ENCODE measurements at regions not wholly inside any gene's neighbourhood (a gene's known extent, or its start where the extent isn't known, plus 50 kb on each side); places are given as distances from the start of the nearest gene placed in this dataset.

DNA sequence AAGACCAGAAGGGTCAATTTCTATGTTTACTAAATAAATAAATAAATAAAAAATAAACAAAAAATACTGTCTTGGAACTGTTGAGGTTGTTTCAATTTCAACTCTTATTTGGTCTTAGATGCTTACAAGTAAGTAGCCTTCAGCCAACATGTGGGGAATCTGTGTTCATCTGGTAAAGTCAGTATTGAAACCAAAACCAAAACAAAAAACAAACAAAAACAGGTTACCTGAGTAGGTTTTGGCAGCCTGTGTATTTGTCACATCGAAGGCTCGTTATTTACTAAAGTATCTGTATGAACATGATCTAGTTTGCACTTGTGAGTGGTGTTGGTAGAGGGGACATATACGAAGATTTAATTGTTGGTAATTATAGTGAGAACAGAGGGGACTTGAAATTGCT lies 471.5 kb downstream of the SLITRK5 start:
- TF ChIP-seq, protein P1, sequence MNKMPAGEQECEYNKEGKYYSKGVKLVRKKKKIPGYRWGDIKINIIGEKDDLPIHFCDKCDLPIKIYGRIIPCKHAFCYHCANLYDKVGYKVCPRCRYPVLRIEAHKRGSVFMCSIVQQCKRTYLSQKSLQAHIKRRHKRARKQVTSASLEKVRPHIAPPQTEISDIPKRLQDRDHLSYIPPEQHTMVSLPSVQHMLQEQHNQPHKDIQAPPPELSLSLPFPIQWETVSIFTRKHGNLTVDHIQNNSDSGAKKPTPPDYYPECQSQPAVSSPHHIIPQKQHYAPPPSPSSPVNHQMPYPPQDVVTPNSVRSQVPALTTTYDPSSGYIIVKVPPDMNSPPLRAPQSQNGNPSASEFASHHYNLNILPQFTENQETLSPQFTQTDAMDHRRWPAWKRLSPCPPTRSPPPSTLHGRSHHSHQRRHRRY (tag by site-specific recombination; IDR thresholded peaks at IDR 0.05) = no peak
- TF ChIP-seq, protein P2, sequence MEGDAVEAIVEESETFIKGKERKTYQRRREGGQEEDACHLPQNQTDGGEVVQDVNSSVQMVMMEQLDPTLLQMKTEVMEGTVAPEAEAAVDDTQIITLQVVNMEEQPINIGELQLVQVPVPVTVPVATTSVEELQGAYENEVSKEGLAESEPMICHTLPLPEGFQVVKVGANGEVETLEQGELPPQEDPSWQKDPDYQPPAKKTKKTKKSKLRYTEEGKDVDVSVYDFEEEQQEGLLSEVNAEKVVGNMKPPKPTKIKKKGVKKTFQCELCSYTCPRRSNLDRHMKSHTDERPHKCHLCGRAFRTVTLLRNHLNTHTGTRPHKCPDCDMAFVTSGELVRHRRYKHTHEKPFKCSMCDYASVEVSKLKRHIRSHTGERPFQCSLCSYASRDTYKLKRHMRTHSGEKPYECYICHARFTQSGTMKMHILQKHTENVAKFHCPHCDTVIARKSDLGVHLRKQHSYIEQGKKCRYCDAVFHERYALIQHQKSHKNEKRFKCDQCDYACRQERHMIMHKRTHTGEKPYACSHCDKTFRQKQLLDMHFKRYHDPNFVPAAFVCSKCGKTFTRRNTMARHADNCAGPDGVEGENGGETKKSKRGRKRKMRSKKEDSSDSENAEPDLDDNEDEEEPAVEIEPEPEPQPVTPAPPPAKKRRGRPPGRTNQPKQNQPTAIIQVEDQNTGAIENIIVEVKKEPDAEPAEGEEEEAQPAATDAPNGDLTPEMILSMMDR (tag by site-specific recombination; IDR thresholded peaks at IDR 0.05) = no peak
- TF ChIP-seq, protein P3, sequence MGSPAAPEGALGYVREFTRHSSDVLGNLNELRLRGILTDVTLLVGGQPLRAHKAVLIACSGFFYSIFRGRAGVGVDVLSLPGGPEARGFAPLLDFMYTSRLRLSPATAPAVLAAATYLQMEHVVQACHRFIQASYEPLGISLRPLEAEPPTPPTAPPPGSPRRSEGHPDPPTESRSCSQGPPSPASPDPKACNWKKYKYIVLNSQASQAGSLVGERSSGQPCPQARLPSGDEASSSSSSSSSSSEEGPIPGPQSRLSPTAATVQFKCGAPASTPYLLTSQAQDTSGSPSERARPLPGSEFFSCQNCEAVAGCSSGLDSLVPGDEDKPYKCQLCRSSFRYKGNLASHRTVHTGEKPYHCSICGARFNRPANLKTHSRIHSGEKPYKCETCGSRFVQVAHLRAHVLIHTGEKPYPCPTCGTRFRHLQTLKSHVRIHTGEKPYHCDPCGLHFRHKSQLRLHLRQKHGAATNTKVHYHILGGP (tag by site-specific recombination; IDR thresholded peaks at IDR 0.05) = no peak
- TF ChIP-seq BCL11A (tag by site-specific recombination; IDR thresholded peaks at IDR 0.05; ENCODE audit: low read depth) (no peak), ZNF350 (tag by site-specific recombination; IDR thresholded peaks at IDR 0.05) (no peak), ZNF639 (tag by site-specific recombination; IDR thresholded peaks at IDR 0.05) (no peak), ZBTB17 (tag by site-specific recombination; IDR thresholded peaks at IDR 0.05) (no peak), ZNF585B (tag by site-specific recombination; IDR thresholded peaks at IDR 0.05) (no peak), ZNF624 (tag by site-specific recombination; IDR thresholded peaks at IDR 0.05) (no peak), ZSCAN18 (tag by site-specific recombination; IDR thresholded peaks at IDR 0.05) (no peak), SALL2 (tag by site-specific recombination; IDR thresholded peaks at IDR 0.05; ENCODE audit: borderline replicate concordance) (no peak), ZNF610 (tag by site-specific recombination; IDR thresholded peaks at IDR 0.05; ENCODE audit: borderline replicate concordance) (no peak), ZNF274 (IDR thresholded peaks at IDR 0.05; ENCODE audit: low read length) (no peak), ZNF274 (tag by site-specific recombination; IDR thresholded peaks at IDR 0.05; ENCODE audit: borderline replicate concordance) (no peak)

All from HEK293 (cell line).